NCI-H1930 (cell line): ENCODE measurements at regions not wholly inside any gene's neighbourhood (a gene's known extent, or its start where the extent isn't known, plus 50 kb on each side); places are given as distances from the start of the nearest gene placed in this dataset.

ENCODE experiments used
- DNase-seq, 2 experiments: peaks; one replicate each; lab custom pipeline; 2025; lab: John Stamatoyannopoulos, UW

GRCh38 chr4:178577933-178578332 lies 1135.7 kb upstream of the AGA start:
- DNase-seq = no peak

GRCh38 chr4:178595500-178596138 lies 1153.4 kb upstream of the AGA start:
- no peak for DNase-seq

GRCh38 chr4:178598672-178599071 lies 1156.4 kb upstream of the AGA start:
- no peak for DNase-seq

GRCh38 chr4:178599521-178599920 lies 1157.3 kb upstream of the AGA start:
- no peak for DNase-seq

- no peak for DNase-seq
These were observed 1160.6 kb upstream of the AGA start for GRCh38 chr4:178602833-178603232.

GRCh38 chr4:178611062-178611461 lies 1168.8 kb upstream of the AGA start:
- DNase-seq = no peak

GRCh38 chr4:178612733-178613132 lies 1170.5 kb upstream of the AGA start:
- DNase-seq = no peak

- DNase-seq = no peak
These were observed 1190.2 kb upstream of the AGA start for GRCh38 chr4:178632415-178632814.

- DNase-seq = no peak
These were observed 1191.0 kb upstream of the AGA start for GRCh38 chr4:178633263-178633662.

- DNase-seq = no peak
These were observed 1222.4 kb upstream of the AGA start for GRCh38 chr4:178664621-178665020.

GRCh38 chr4:178665916-178666315 lies 1223.7 kb upstream of the AGA start:
- DNase-seq = no peak

- no peak for DNase-seq
These were observed 1229.5 kb upstream of the AGA start for GRCh38 chr4:178671766-178672165.

GRCh38 chr4:178672512-178672911 lies 1230.3 kb upstream of the AGA start:
- no peak for DNase-seq

- DNase-seq = no peak
These were observed 1239.6 kb upstream of the AGA start for GRCh38 chr4:178681871-178682270.

- no peak for DNase-seq
These were observed 1247.7 kb upstream of the AGA start for GRCh38 chr4:178689926-178690325.

GRCh38 chr4:178693816-178694215 lies 1251.6 kb upstream of the AGA start:
- DNase-seq = no peak

- DNase-seq = no peak
These were observed 1254.3 kb upstream of the AGA start for GRCh38 chr4:178696515-178696914.

GRCh38 chr4:178712486-178712885 lies 1270.2 kb upstream of the AGA start:
- no peak for DNase-seq

GRCh38 chr4:178738026-178738425 lies 1295.8 kb upstream of the AGA start:
- DNase-seq = no peak

GRCh38 chr4:178745203-178745602 lies 1303.0 kb upstream of the AGA start:
- DNase-seq = no peak

- no peak for DNase-seq
These were observed 1310.8 kb upstream of the AGA start for GRCh38 chr4:178752954-178753525.

GRCh38 chr4:178778496-178778895 lies 1336.3 kb upstream of the AGA start:
- DNase-seq = no peak

GRCh38 chr4:178781779-178782178 lies 1339.5 kb upstream of the AGA start:
- DNase-seq = no peak

GRCh38 chr4:178784491-178784890 lies 1342.3 kb upstream of the AGA start:
- no peak for DNase-seq
